H1 (cell line): ENCODE measurements at regions not wholly inside any gene's neighbourhood (a gene's known extent, or its start where the extent isn't known, plus 50 kb on each side); places are given as distances from the start of the nearest gene placed in this dataset.
"Not testable (repeated sequence)": the region's sequence is repeated elsewhere in the genome, so short reads cannot be mapped to it uniquely, and the experiment has no call there.

Experiments used
- CTCF ChIA-PET: fragments of 300-600 bp; sonication (Branson Sonifier 250); formaldehyde crosslinking; loops from one replicate; lab custom pipeline; 2021; ENCODE audit not compliant: partially characterized antibody; lab: Charles Lee
- POLR2A ChIA-PET: fragments of 300-600 bp; sonication (Branson Sonifier 250); formaldehyde crosslinking; loops from one replicate; lab custom pipeline; 2021; ENCODE audit warnings: inconsistent platforms; ENCODE audit not compliant: partially characterized antibody; lab: Charles Lee
- DNase-seq, 2 experiments: peaks; one replicate each; pipeline versions ENCODE4 v3.0.0 to v3.0.0-alpha.2; 2010 to 2022; ENCODE audit warnings: low spot score in 2 of 2, low read depth in 1 of 2, mixed read lengths in 1 of 2
- FAIRE-seq: peaks from 2 replicates; lab custom pipeline; 2011; peaks lifted over from hg19 to GRCh38; lab: Jason Lieb, UNC
- H2AFZ ChIP-seq: 2 replicates; pipeline ENCODE4 v1.8.1; 2012; ENCODE audit warnings: low read length, inconsistent platforms
- H2AK5ac ChIP-seq: 2 replicates; pipeline ENCODE4 v1.6.1; 2013; ENCODE audit warnings: low read depth, low read length
- H2BK120ac ChIP-seq: replicated peaks from 2 replicates; pipeline ENCODE3; 2013; ENCODE audit warnings: low read depth, low read length, inconsistent platforms
- H2BK12ac ChIP-seq: 2 replicates; pipeline ENCODE4 v1.6.1; 2013; ENCODE audit warnings: low read depth, low read length
- H2BK15ac ChIP-seq: 2 replicates; pipeline ENCODE4 v1.6.1; 2013; ENCODE audit warnings: low read length
- H2BK20ac ChIP-seq: 2 replicates; pipeline ENCODE4 v1.6.1; 2013; ENCODE audit warnings: low read length
- H2BK5ac ChIP-seq: 2 replicates; pipeline ENCODE4 v1.6.1; 2013; ENCODE audit warnings: low read depth, low read length
- H3K14ac ChIP-seq: 2 replicates; pipeline ENCODE4 v1.6.1; 2013; ENCODE audit warnings: inconsistent platforms; ENCODE audit not compliant: insufficient read length
- H3K18ac ChIP-seq: 2 replicates; pipeline ENCODE4 v1.6.1; 2013; ENCODE audit warnings: low read length; ENCODE audit errors: extremely low read depth
- H3K23ac ChIP-seq: 2 replicates; pipeline ENCODE4 v1.6.1; 2013; ENCODE audit warnings: inconsistent platforms; ENCODE audit not compliant: insufficient read length
- H3K23me2 ChIP-seq: 2 replicates; pipeline ENCODE4 v1.6.1; 2013; ENCODE audit warnings: low read depth, low read length
- H3K27ac ChIP-seq: 2 replicates; pipeline ENCODE4 v1.6.1; 2011; ENCODE audit warnings: low read depth, low read length, inconsistent platforms
- H3K27me3 ChIP-seq, 4 experiments: replicated peaks in 1 of 4; 1 replicate in 1 of 4; 2 replicates in 3 of 4; pipeline versions ENCODE4 v1.6.1 to v1.8.1; 2011 to 2013; ENCODE audit warnings: low read length in 3 of 4, mild to moderate bottlenecking in 3 of 4, inconsistent platforms in 2 of 4, mixed read lengths in 2 of 4, moderate library complexity in 1 of 4; ENCODE audit not compliant: control insufficient read depth in 3 of 4, insufficient read depth in 3 of 4; ENCODE audit errors: extremely low read depth in 1 of 4
- H3K36me3 ChIP-seq, 4 experiments: 2 replicates each; pipeline versions ENCODE4 v1.6.1 to v1.8.1; 2011 to 2013; ENCODE audit warnings: mild to moderate bottlenecking in 4 of 4, low read length in 3 of 4, moderate library complexity in 2 of 4, control low read depth in 1 of 4, inconsistent platforms in 1 of 4; ENCODE audit not compliant: insufficient read depth in 4 of 4, control insufficient read depth in 2 of 4
- H3K4ac ChIP-seq: replicated peaks from 2 replicates; pipeline ENCODE3; 2013; ENCODE audit warnings: low read length, low read depth, mixed read lengths, inconsistent platforms; ENCODE audit not compliant: insufficient read length
- H3K4me1 ChIP-seq, 4 experiments: replicated peaks in 1 of 4; 1 replicate in 1 of 4; 2 replicates in 3 of 4; pipeline versions ENCODE4 v1.6.1 to v1.8.1; 2011 to 2013; ENCODE audit warnings: low read length in 3 of 4, inconsistent platforms in 2 of 4, mixed read lengths in 1 of 4; ENCODE audit not compliant: insufficient read depth in 4 of 4, control insufficient read depth in 3 of 4
- H3K4me2 ChIP-seq, 2 experiments: 2 replicates each; pipeline versions ENCODE4 v1.6.1 to v1.8.1; 2011 to 2013; ENCODE audit warnings: low read depth in 2 of 2, low read length in 2 of 2, control low read depth in 1 of 2, inconsistent platforms in 1 of 2, mild to moderate bottlenecking in 1 of 2; ENCODE audit not compliant: insufficient read depth in 1 of 2
- H3K4me3 ChIP-seq, 4 experiments: fragments of 200-600, 300-600 bp in 1 of 4; sonication (generic), shearing (Covaris generic), sonication (Bioruptor Twin) in 1 of 4; 2 replicates each; pipeline versions ENCODE4 v1.5.1 to v1.8.1; 2011 to 2016; ENCODE audit warnings: low read length in 4 of 4, low read depth in 3 of 4, control low read depth in 2 of 4, inconsistent platforms in 2 of 4, mild to moderate bottlenecking in 2 of 4, mixed read lengths in 1 of 4, moderate library complexity in 1 of 4; ENCODE audit not compliant: insufficient read depth in 2 of 4; ENCODE audit errors: extremely low read depth in 1 of 4
- H3K56ac ChIP-seq: replicated peaks from 2 replicates; pipeline ENCODE3; 2013; ENCODE audit warnings: low read depth, mild to moderate bottlenecking, mixed read lengths, low read length, inconsistent platforms; ENCODE audit not compliant: insufficient read length
- H3K79me1 ChIP-seq: 2 replicates; pipeline ENCODE4 v1.6.1; 2013; ENCODE audit warnings: low read depth, low read length, control low read depth
- H3K79me2 ChIP-seq, 2 experiments: 2 replicates each; pipeline versions ENCODE4 v1.6.1 to v1.8.1; 2012 to 2013; ENCODE audit warnings: low read length in 2 of 2, mild to moderate bottlenecking in 2 of 2, inconsistent platforms in 1 of 2; ENCODE audit not compliant: insufficient read depth in 2 of 2, control insufficient read depth in 1 of 2
- H3K9ac ChIP-seq, 4 experiments: replicated peaks in 1 of 4; 1 replicate in 1 of 4; 2 replicates in 3 of 4; pipeline versions ENCODE4 v1.6.1 to v1.8.1; 2011 to 2013; ENCODE audit warnings: low read depth in 3 of 4, low read length in 3 of 4, control low read depth in 2 of 4, mild to moderate bottlenecking in 2 of 4, moderate library complexity in 2 of 4, inconsistent platforms in 1 of 4; ENCODE audit errors: extremely low read depth in 1 of 4
- H3K9me3 ChIP-seq, 2 experiments: 2 replicates each; pipeline versions ENCODE4 v1.6.1 to v1.8.1; 2012 to 2013; ENCODE audit warnings: mild to moderate bottlenecking in 2 of 2, moderate library complexity in 2 of 2, control low read depth in 1 of 2, inconsistent platforms in 1 of 2, low read depth in 1 of 2, low read length in 1 of 2, mixed read lengths in 1 of 2; ENCODE audit not compliant: insufficient read depth in 2 of 2
- H4K20me1 ChIP-seq, 2 experiments: replicated peaks in 1 of 2; 2 replicates each; pipeline versions ENCODE3 to v1.8.1; 2011 to 2013; ENCODE audit warnings: inconsistent platforms in 2 of 2, low read length in 2 of 2, mild to moderate bottlenecking in 1 of 2; ENCODE audit not compliant: insufficient read depth in 2 of 2, control insufficient read depth in 1 of 2
- H4K5ac ChIP-seq: 2 replicates; pipeline ENCODE4 v1.6.1; 2013; ENCODE audit warnings: low read length, low read depth, mixed read lengths, inconsistent platforms; ENCODE audit not compliant: insufficient read length
- H4K8ac ChIP-seq: 2 replicates; pipeline ENCODE4 v1.8.0; 2013; ENCODE audit warnings: mild to moderate bottlenecking, moderate library complexity, low read length, inconsistent platforms; ENCODE audit not compliant: insufficient read depth; ENCODE audit errors: extremely low read depth
- H4K91ac ChIP-seq: replicated peaks from 2 replicates; pipeline ENCODE3; 2013; ENCODE audit warnings: low read length, mixed read lengths, inconsistent platforms; ENCODE audit not compliant: insufficient read length
- EGR1 ChIP-seq: IDR thresholded peaks from 2 replicates; pipeline ENCODE4 v1.6.1; 2011; ENCODE audit warnings: low read depth, low read length, borderline replicate concordance
- HDAC2 ChIP-seq, 2 experiments: fragments of 300-600 bp in 1 of 2; sonication (generic) in 1 of 2; IDR thresholded peaks; 2 replicates each; pipeline ENCODE4 v1.6.1; 2011 to 2012; ENCODE audit warnings: low read depth in 2 of 2, low read length in 2 of 2, mild to moderate bottlenecking in 2 of 2, moderate library complexity in 2 of 2, borderline replicate concordance in 1 of 2, inconsistent platforms in 1 of 2
- KDM5A ChIP-seq: fragments of 200-600 bp; IDR thresholded peaks from 2 replicates; pipeline ENCODE4 v1.7.1; 2012; ENCODE audit warnings: mild to moderate bottlenecking, low read length, inconsistent platforms, mixed read lengths
- MAFK ChIP-seq: IDR thresholded peaks from 2 replicates; pipeline ENCODE4 v1.6.1; 2012; ENCODE audit warnings: low read depth, mild to moderate bottlenecking, improper control_type of control experiment, low read length
- POLR2A ChIP-seq, 2 experiments: IDR thresholded peaks; 1 replicate in 1 of 2; 2 replicates in 1 of 2; pipeline ENCODE4 v1.6.1; 2011; ENCODE audit warnings: low read depth in 2 of 2, low read length in 2 of 2, mild to moderate bottlenecking in 2 of 2; ENCODE audit errors: control extremely low read depth in 1 of 2
- SIN3A ChIP-seq, 2 experiments: IDR thresholded peaks in 1 of 2; conservative IDR thresholded peaks in 1 of 2; 2 replicates each; pipeline ENCODE4 v1.6.1; 2011 to 2012; ENCODE audit warnings: low read length in 2 of 2, improper control_type of control experiment in 1 of 2, low read depth in 1 of 2, mild to moderate bottlenecking in 1 of 2
- SUZ12 ChIP-seq: fragments of 200-600 bp; sonication (generic); IDR thresholded peaks from 2 replicates; pipeline ENCODE4 v1.6.1; 2012; ENCODE audit warnings: mild to moderate bottlenecking, inconsistent platforms, low read length, moderate library complexity, mixed read lengths
- WGBS, 2 experiments: shearing (Covaris generic) in 1 of 2; methylation state at CpG; one replicate each; pipeline versions ENCODE4 v1.1.6 to v1.1.7; 2013 to 2015; ENCODE audit warnings: low lambda C conversion rate in 2 of 2, mixed read lengths in 2 of 2, inconsistent platforms in 1 of 2, low coverage in 1 of 2, missing lambda C conversion rate in 1 of 2; ENCODE audit not compliant: insufficient replicate concordance in 2 of 2, insufficient coverage in 1 of 2, insufficient read length in 1 of 2; ENCODE audit errors: extremely low coverage in 1 of 2, missing lambda C conversion rate in 1 of 2; 5-methylcytosine and 5-hydroxymethylcytosine counted together
- TF ChIP-seq, protein P1 (sequence below): IDR thresholded peaks from 2 replicates; pipeline ENCODE4 v1.6.1; 2011; ENCODE audit warnings: low read depth, mild to moderate bottlenecking, low read length; ENCODE audit not compliant: insufficient read depth

DNA sequence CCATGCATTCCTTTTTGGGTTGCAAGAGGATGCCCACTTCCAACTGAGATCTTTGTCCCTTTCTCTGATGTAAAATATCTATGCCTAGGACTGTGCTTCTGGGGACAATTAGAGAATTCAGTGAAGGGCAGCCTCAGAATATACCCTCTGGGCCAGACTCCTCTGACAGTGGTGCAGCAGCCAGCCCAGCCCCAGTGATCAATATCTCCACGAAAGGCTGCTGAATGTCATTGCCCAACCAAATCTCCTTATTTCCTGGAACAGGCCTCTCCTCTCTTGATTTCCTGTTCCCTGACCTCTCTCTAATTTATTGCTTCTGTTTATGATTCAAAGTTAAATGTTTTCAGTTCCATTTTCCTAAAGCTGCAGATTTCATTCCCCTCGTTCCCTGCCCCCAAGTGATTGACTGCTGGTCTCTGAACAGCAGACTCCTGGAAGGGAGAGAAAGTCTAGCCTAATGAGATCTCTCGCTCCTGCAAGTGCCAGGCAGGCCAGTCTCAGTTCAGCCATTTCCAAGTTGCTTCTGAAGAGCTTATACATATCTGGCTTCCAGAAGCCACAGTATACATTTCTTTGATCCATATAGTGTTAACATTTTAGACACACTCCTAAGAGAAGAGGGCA lies 104.4 kb upstream of the SALL1 start (continued):
- TF ChIP-seq HDAC2 (IDR thresholded peaks at IDR 0.05; ENCODE audit: borderline replicate concordance in 1 of 2, low read depth in 2 of 2, low read length in 2 of 2) = no peak
- no peak for TF ChIP-seq SIN3A (conservative IDR thresholded peaks at IDR 0.05 in 1 of 2, IDR thresholded peaks at IDR 0.05 in 1 of 2; ENCODE audit: low read depth in 1 of 2, low read length in 2 of 2)
- TF ChIP-seq, protein P1, sequence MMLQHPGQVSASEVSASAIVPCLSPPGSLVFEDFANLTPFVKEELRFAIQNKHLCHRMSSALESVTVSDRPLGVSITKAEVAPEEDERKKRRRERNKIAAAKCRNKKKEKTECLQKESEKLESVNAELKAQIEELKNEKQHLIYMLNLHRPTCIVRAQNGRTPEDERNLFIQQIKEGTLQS = no peak
- TF ChIP-seq POLR2A (IDR thresholded peaks at IDR 0.05; ENCODE audit: control extremely low read depth in 1 of 2, low read depth in 2 of 2, low read length in 2 of 2) = no peak
- no peak for TF ChIP-seq SUZ12
- no peak for TF ChIP-seq MAFK
- TF ChIP-seq KDM5A = no peak
- no peak for TF ChIP-seq EGR1

GRCh38 chr16:51254390-51254789 lies 103.3 kb upstream of the SALL1 start:
- FAIRE-seq, H3K23ac ChIP-seq, H2AK5ac ChIP-seq, CTCF ChIA-PET, H4K8ac ChIP-seq, H3K14ac ChIP-seq, H3K27me3 ChIP-seq, H3K23me2 ChIP-seq, H3K9ac ChIP-seq, H3K18ac ChIP-seq, H3K27ac ChIP-seq, H4K91ac ChIP-seq, H2BK12ac ChIP-seq, H2AFZ ChIP-seq, H3K36me3 ChIP-seq, H2BK15ac ChIP-seq, H4K20me1 ChIP-seq, H3K4ac ChIP-seq, H4K5ac ChIP-seq, H2BK5ac ChIP-seq, H2BK20ac ChIP-seq, POLR2A ChIA-PET, DNase-seq, H3K79me1 ChIP-seq, H3K4me1 ChIP-seq, H3K79me2 ChIP-seq, H3K4me3 ChIP-seq, H3K4me2 ChIP-seq, H3K56ac ChIP-seq, H2BK120ac ChIP-seq: not testable (repeated sequence)
- peaks cover 14 to 21% of the 10 kb centered on the region in 2 experiments for H3K9me3 ChIP-seq
- WGBS, 2 experiments = 93% methylated on average over 3 of the region's 7 CpGs; no CpG with 5 or more reads in 1 of the 2 experiments
